NCI-H2107 treated with DMSO at 0.1 percent for 48 hours (cell line): ENCODE measurements at regions not wholly inside any gene's neighbourhood (a gene's known extent, or its start where the extent isn't known, plus 50 kb on each side); places are given as distances from the start of the nearest gene placed in this dataset.
"Not testable (repeated sequence)": the region's sequence is repeated elsewhere in the genome, so short reads cannot be mapped to it uniquely, and the experiment has no call there.

ENCODE experiments used
- DNase-seq: peaks from one replicate; lab custom pipeline; 2025; ENCODE audit not compliant: unreplicated experiment; lab: John Stamatoyannopoulos, UW

DNA sequence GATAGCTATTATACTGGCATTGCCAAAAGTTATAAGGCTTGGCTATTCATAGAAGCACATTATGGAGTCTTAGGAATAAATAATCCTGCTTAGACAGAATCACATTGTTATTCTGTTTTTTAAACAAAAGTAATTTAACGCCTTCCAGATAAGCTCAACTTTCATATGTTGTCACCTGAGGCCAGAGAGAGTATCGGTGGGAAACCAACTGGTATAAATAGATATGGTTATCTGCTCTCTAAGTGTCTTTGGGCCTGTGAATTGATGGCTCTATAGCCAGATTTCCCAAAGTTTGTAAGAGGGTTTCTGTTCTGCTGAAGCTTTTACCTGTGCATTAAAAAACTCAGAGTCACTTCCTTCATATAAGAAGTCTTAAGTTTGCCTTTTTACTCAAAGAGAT is 1449.4 kb downstream of the CDH11 start:
- no peak for DNase-seq

DNA sequence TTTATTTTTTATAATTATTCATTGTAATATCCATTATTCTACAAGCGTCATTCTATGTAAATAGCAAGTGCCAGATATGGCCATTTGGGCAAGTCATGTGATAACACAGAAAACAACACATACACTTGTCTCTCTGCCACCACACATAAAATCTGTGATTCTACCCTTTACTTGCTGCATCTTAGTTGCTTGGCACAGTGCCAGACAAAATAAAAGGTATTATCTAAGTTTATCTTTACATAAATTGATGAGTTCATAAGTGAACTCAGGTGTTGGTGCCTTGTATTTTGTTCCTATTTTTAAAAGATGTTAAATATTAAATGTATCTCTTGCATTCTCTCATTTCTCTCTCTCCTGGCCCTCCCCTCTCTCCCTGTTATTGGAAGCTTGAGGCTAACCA is 1458.7 kb downstream of the CDH11 start:
- DNase-seq, result no peak

DNA sequence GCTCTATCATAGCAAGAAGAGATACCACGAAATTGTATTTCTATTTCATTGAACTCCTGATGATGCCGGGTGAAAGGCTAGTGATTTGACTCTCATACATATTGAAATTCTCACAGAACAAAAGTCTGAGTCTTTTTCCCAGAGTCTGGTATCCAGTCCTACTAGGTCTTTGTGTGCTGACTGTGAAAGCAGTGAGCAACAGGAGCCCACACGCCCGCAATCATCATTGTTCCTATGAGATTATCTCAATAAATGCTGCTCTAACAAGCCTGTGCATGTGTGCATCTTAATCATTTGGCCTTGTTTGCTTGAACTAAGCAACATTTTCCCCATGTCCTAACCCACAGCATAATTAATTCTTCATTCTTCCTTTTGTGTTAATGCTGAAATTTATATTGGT is 1466.0 kb downstream of the CDH11 start:
- no peak for DNase-seq

DNA sequence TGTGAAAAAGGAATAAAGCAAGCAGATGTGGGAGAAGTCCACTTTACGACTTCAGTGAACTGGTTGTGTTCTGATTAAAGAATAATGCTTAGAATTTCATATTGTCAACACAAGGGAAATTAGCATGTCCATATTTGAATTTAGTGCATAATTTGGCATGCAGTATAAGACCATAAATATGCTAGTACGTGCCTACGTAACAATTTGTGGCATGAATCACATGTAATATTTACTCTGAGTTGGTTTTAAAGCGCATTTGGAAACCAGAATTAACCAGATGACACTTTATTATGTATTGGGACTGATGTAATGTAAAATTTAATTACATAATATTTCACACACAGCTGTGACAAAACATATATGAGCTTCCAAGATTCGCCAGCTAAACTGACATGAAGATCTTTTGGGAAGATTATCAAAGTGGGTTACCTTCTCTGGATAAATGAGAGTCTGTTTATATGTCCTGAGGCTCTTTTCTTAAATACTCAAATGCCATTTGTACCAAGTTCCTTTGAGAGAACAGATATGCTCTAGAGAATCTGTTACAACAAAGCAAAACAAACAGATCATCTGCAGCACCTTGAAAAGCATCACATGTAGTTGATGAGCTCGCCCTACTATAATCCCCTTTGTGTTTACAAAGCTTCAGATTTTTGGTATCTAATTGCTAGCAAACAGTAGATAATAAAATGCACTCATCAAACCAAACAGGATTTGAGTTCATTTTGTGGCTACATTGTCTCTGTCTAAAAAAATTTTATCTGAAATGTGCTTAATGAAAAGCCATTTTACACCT is 1468.6 kb downstream of the CDH11 start:
- no peak for DNase-seq

DNA sequence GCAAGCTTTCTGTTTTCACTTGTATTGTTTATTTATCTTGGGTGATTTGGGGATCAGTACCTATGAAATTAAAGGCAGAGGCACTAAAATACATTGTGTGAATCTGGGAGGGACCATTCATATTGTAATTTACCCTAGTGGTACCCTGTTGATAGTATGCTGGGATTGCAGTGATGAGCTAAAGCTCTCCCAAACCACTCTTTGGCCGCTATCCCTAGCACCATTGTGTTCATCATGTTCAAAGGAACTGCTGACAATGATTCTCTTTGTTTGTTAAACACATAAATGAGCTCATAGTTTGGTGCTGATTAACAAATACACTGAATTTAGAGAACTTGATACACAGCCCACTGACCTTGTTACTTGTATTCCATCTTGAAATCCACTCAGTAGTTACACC is 1469.8 kb downstream of the CDH11 start:
- DNase-seq, result no peak

DNA sequence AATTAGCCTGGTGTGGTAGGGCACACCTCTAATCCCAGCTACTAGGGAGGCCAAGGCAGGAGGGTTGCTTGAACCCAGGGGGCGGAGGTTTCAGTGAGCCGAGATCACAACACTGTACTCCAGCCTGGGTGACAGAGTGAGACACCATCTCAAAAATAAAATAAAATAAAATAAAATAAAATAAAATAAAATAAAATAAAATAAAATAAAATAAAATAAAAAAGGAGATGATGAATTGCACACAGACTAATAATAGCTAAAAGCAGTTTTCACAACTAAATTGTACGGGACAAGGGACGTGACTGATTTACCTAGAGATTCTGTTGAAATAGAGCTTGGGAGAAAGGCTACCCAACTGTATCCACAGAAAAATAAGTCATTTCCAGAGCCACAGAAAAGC is 1471.3 kb downstream of the CDH11 start:
- DNase-seq, result no peak

DNA sequence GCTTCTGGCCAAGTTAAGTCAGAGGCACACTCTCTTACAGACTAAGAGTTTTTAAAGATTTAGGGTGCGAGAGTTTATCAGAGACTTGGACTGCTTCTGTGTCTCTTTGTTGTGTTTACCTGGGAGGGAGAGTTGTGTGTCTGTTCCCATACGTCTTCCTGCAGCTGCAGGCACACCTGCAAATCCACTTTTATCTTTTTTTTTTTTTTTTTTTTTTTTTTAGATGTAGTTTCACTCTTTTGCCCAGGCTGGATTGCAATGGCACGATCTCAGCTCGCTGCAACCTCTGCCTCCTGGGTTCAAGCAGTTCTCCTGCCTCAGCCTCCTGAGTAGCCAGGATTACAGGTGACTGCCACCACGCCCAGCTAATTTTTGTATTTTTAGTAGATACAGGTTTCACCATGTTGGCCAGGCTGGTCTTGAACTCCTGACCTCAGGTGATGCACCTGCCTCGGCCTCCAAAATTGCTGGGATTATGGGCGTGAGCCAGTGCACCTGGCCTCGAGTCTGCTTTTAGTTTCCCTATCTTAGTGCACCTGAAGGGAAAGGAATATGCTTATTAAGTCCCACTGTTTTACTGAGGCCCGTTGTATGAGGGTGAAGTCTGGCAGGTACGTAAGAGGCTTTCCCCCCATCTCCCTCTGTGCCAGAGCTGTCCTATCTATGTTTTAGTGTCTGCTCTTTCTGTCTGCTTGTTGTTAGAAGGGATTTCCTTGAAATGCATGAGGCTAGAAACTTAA is 1488.0 kb downstream of the CDH11 start:
- not testable (repeated sequence) for DNase-seq

DNA sequence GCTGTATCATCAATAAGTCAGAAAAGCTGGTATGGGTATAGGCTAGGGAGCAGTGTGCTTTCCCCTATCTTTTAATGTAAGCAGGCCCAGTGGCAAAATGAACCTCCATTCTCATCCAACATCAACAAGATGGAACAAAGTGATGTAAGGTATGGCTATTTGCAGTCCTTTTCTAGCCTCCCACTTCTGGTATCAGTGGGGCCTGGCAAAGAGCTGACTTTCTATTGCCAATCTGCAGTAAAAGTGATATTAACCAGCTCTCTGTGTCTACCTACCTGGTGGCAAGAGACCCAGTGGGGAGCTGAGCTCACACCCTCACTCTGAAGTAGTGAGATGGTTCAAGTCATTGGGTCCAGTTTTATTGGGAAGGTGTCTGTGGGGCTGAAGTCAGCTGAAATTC is 1492.6 kb downstream of the CDH11 start:
- DNase-seq, result no peak

DNA sequence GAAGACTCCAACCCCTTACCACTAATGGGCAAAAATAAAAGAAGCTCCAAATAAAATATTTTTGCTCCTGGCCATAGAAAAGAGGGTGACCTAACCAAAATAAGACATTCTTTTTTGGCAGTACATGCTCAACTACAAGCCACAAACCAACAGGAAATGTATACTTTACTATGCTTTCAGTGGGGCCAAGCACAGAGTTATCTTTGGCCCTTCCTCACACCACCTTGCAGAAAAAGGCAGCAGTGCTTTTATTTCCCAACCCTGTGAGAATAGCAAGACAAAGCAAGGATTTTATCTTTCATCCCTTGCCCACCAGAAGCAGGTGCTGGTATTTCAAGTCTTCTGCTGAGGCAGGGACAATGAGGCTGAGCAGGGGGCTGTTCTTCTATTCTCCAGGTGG is 1493.1 kb downstream of the CDH11 start:
- no peak for DNase-seq

DNA sequence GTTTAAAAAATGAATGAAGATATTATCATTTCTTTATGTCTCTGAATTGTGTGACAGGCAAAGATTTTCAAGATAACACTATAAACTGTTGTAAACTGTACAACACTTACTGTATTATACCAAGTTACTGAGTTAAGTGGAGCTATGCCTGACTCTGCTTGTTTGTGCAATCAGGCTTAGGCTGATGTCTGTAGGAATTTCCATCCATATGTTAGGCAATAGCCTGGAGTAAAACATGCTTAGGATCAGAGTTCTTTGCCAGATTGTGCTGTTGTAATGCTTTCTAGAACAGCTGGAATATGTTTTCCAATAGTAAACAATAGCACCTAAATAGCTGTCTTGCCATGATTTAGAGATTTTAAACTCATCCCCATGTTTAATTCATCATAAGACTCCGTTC is 1496.7 kb downstream of the CDH11 start:
- no peak for DNase-seq

DNA sequence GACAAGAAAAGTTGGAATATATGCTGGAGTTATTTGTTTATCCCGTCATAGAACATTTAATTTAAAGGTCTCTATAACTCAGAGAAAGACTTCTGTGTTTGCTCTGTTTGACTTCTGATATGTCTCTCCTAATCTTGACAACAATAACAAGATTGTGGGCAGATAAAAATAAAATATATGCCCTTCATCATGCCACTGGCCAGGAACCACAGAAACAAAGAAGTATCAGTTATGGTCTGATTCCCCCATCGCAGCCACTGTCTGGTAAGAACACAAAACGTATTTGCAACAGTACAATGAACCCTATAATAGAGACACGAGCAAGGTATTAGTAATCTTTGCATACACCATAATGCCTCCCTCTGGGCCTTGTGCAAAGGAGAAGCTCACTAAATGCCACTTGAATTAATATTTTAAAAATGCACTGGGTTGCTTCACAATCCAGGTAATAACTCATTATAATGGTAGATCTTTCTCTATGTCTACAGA is 1498.3 kb downstream of the CDH11 start:
- DNase-seq, result no peak

DNA sequence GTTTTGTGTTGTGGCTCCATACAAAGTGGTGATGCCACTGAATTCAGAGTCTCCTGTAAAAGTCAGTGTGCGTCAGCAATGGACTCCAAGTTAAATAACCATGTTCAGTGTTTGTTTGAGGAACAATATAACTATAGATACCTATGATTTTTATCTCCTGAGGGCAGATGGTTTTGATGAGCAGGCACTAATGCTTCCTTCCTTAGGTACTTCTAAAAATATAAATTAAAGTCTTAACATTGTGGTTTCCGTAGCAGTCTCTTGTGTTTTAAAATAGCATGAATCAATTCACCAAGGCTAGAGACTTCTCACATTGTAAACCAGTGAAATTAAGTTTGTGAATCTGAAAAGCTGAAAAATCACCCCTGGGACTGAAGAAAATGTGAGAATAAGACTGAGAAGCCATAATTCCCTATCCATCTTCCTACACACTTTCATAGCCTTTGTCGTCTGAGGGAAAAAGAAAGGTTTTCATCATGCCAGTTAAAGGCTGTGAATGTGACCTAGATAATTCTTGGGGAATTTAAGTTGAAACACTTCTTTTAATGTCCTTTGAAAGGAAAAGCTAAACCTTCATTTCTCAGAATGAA is 1502.9 kb downstream of the CDH11 start:
- no peak for DNase-seq

DNA sequence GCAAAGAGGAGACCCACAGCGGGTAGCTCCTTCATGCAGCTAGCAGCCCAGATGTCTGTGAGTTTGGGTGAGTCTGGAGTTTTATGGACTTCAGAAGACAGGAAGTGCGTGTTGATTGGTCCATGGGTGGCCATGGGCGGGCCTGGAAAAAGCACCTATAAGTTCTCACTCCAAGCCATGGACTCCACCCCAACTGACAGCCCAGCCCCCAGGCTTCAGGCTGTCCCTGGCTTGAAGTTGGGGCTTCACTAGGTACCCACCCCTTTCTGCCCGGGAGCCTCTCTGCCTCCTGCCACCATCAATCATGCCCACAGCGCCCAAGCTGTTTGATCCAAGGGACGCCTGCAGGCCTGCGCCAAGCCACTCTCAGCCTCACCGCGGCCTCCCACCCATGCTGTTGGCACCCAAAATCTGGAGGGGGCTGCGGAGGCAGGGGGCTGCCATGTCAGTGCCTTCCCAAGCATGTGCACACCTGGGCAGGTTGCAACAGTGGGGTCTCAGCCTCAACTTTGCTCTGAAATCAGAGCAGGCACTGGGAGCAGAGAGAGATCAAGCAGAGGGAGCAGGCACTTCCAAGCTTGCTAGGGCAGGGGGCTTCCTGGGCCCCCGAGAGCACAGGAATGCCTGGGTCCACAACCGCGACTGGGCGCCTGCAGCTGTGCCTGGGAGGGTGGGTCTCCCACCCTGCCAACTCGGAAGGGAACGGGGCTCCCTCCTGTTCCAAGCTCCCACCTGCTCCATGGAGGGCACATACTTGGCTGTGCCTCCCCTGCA is 1503.7 kb downstream of the CDH11 start:
- DNase-seq, result no peak

DNA sequence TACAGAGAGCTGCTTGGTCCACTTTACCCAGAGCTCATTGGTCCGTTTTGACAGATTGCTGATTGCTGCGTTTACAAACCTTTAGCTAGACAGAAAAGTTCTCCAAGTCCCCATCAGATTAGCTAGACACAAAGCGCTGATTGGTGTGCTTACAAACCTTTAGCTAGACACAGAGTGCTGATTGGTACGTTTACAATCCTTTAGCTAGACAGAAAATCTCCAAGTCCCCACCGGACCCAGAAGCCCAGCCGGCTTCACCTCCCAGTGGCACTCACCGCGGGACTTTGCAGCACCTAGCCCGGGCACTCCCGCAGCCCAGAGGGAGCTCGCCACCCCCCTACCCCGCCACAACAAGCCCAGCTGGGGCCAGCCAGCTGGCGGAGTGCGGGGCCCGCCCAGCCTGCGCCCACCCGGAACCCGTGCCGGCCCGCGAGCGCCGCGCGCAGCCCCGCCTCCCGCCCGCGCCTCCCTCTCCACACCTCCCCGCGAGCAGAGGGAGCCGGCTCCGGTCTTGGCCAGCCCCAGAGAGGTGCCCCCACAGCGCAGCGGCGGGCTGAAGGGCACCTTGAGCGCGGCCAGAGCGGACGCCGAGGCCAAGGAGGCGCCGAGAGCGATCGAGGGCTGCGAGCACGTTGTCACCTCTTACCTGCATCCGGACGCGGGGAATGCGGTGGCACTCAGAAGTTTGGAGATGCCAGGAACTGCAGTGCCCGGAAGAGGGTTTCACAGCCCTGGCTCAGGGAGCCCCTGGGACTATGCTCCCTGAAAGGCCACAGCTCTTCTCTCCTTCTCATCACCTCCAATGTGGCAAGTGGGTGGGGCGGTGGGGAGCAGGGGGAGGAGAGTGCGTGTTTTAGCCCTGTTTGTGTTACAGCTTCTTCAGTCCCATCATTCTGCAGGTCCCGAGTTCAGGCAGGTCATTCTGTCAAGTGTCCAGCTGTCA is 1504.5 kb downstream of the CDH11 start:
- no peak for DNase-seq

DNA sequence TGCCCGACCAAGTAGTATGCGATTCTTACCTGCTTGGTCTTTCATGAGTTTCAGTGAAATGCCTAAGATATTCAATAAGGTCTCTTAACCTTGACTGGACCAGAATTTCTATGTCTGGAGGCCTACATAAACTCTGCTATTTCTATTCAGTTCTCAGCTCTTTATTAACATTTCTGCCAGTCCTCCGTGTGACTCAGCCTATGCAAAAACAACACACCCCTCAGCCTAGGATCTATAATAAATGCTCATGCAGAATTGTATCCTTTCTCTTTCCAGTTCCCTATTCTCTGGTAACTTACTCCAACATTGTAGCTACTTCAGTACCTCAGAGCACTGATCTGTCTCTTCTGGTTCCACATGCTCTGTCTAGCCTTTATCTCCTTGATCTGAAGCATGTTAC is 1507.4 kb downstream of the CDH11 start:
- no peak for DNase-seq

DNA sequence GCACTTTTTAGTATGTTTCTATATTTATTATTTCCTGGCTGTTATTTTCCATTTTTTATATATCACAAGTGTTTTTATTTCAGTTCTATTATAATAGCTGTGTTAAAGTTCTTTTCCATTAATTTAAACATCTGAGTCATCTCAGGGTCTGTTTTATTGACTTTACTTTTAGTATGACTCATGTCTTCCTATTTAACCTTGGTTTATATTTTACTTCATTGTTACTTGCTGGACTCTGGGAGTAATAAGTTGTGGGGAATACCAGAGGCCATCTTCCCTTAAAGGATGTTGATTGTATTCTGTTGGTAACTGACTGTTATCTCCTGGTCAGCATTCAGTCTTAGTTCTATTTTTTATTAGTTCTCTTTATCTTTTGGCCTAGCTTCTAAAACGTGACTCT is 1508.2 kb downstream of the CDH11 start:
- no peak for DNase-seq

DNA sequence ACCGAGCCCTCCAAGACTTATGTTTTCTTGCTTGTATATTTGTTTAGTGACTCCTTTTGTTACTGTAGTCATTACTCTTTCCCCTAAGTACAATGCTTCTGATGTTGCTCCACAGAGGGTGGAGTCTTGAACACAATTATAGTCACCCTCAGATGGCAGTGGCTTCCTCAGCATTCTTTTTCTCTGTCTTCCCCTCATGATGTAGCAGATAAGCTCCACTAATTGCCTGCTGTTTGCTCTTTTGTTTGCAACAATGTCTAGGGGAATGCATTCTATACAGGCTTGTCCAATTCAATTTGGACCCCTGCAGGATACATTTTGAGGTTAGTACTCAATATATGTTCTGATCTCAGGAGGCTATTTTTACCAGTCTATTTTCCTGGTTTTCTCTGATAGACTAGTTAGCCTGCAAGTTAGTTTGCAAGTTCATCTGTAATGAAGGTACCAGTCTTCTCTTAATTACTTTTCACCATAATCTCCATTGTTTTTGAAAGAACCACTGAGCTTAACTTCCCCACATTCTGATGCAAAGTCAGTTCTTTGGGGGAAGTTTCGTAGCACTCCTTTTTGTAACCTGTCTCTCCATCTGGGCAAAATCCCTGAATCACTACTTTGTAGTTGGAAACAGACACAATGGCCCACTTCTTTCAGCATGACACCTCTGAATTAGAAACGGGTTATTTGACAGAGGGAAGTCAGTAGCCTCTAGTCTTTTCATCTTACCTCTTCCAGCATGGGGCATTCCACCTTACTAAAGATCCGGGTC is 1509.2 kb downstream of the CDH11 start:
- no peak for DNase-seq

DNA sequence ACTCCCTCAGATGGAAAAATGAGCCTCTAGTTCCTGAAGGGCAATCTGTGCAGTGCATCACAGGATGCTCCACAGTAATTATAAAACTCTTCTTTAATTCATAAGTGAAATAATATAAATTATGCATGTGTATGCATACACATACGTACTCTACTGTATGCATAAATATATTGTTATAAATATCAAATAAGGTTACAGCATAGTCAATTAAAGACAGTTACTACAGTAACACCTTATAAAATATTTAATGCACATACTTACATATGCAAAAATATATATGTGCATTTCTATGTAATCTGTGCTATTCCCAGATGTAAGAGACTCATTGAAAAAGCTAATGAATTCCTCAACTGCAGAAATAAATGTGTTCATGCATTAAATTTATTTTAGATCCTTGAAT is 1515.1 kb downstream of the CDH11 start:
- DNase-seq, result no peak

DNA sequence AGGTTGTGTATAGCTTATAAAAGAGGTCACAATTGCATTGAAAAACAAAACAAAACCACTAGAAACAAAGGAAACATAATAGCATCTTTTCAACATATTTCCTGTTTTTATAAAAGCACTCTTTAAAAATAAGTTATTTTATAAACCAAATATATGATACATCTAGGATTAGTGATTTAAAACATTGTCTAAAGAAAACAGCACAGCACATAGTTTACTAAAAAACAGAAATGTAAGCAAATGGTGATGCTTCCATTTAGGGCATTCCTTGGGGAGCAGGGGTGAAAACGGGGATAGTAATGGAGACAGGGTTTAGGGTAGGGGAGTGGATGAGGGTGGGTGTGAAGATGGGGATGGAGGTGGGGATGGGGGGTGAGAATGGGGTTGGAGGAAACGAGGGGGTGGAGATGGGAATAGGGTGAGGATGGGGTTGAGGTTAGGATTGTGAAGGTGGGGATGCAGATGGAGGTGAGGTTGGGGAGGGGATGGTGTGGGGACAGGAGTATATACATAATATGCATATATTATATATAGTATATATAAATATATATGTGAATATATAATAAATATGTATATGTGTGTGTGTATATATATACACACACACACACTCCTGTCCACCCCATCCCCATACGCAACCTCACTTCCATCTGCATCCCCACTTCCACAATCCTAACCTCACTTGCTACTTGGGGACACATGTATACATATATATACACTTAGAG is 1519.5 kb downstream of the CDH11 start:
- DNase-seq, result no peak
